ENCODE measurements at regions not wholly inside any gene's neighbourhood (a gene's known extent, or its start where the extent isn't known, plus 50 kb on each side); places are given as distances from the start of the nearest gene placed in this dataset.

DNA sequence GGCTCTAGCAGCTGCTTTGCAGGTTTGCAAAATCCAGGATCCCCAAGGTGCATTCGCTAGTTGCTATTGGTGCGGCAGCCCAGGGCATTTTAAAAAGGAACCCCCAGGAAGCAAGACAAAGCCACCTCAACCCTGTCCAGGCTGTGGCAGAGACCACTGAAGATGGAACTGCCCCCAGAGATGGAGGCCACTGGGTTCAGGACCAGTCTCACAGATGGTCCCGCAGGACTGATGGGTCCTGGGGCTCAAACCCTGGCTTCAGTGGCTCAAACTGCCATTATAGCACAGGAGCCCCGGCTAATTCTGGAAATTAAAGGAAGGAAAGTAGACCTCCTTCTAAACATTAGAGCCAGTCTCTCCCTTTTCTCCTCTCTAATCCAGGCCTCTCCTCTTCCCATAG lies 79.8 kb upstream of the TSPAN11 start:
- ATAC-seq (no peak), DNase-seq (no peak)
- H3K27me3 ChIP-seq, result no peaks in the 10 kb centered on the region
- no peak overlapping the region for H3K4me3 ChIP-seq
- no peaks in the 10 kb centered on the region for H3K4me1 ChIP-seq
- intact Hi-C loops (cut with DNase I), result loop anchor here (5.0 to 10.0 kb wide), 2 partner anchors 141 to 398 kb away; no protein-coding TSS in a partner anchor
- no peaks in the 10 kb centered on the region for H3K9me3 ChIP-seq
- TF ChIP-seq, protein P1, sequence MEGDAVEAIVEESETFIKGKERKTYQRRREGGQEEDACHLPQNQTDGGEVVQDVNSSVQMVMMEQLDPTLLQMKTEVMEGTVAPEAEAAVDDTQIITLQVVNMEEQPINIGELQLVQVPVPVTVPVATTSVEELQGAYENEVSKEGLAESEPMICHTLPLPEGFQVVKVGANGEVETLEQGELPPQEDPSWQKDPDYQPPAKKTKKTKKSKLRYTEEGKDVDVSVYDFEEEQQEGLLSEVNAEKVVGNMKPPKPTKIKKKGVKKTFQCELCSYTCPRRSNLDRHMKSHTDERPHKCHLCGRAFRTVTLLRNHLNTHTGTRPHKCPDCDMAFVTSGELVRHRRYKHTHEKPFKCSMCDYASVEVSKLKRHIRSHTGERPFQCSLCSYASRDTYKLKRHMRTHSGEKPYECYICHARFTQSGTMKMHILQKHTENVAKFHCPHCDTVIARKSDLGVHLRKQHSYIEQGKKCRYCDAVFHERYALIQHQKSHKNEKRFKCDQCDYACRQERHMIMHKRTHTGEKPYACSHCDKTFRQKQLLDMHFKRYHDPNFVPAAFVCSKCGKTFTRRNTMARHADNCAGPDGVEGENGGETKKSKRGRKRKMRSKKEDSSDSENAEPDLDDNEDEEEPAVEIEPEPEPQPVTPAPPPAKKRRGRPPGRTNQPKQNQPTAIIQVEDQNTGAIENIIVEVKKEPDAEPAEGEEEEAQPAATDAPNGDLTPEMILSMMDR (IDR thresholded peaks at IDR 0.05), result no peak
- no peaks in the 10 kb centered on the region for H3K36me3 ChIP-seq
- H3K27ac ChIP-seq, result no peak overlapping the region

- Histone ChIP-seq H3K27ac (no peak overlapping the region), H3K4me1 (no peaks in the 10 kb centered on the region), H3K36me3 (no peaks in the 10 kb centered on the region), H3K4me3 (no peak overlapping the region), H3K9me3 (no peaks in the 10 kb centered on the region), H3K27me3 (no peaks in the 10 kb centered on the region)
- intact Hi-C loops (cut with DNase I), result loop anchor here (5.0 to 10.0 kb wide), 2 partner anchors 142 to 399 kb away; no protein-coding TSS in a partner anchor
- TF ChIP-seq, protein P1 (IDR thresholded peaks at IDR 0.05), result no peak
- ATAC-seq, result no peak
- no peak for DNase-seq
Measured at GRCh38 chr12:30845676-30846075, 80.9 kb upstream of the TSPAN11 start.

DNA sequence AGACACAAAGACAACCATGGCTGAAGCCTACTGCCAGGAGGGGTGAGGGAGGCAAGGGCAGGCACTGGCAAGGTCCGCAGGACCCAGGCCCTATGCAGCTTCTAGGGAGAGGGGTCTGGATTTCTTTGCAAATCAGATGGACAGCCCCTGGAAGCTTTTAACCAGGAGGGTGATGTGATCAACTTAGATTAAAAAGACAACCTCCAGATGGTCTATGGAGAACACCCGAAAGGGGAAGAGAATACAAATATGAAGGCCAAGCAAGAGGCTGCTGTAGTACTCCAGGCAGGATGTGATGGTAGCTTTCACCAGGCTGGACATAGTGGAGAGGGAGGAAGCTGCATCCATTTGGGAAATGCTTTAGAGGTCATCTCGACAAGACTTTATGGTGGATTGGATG lies 83.3 kb upstream of the TSPAN11 start:
- H3K27me3 ChIP-seq, result no peaks in the 10 kb centered on the region
- no peaks in the 10 kb centered on the region for H3K36me3 ChIP-seq
- ATAC-seq, result no peak
- no peak for DNase-seq
- intact Hi-C loops (cut with DNase I), result loop anchor here (10.0 kb wide), 1 partner anchor 402 kb away; no protein-coding TSS in a partner anchor
- no peaks in the 10 kb centered on the region for H3K9me3 ChIP-seq
- no peak overlapping the region for H3K27ac ChIP-seq
- TF ChIP-seq, protein P1 (IDR thresholded peaks at IDR 0.05), result no peak
- no peaks in the 10 kb centered on the region for H3K4me1 ChIP-seq
- H3K4me3 ChIP-seq, result no peak overlapping the region

DNA sequence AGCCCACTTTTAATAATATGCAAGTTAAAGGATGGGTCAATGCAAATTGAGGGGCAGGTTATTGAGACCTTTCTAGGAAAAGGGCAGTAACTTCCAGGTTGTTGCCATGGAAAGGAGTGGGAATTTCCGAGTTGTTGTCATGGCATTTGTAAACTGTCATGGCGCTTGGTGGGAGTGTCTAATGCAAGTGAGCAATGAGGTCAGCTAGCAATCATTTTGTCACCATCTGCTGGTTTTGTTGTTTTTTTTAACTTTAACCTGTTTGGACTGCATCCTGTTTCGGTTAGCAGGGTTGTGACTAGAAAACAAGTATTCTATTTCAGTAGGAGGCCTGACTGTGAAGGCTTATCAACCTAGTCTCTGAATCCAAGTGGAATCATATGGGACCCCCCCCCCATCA lies 85.8 kb upstream of the TSPAN11 start:
- H3K4me3 ChIP-seq, result no peak overlapping the region
- H3K36me3 ChIP-seq, result no peaks in the 10 kb centered on the region
- TF ChIP-seq, protein P1 (IDR thresholded peaks at IDR 0.05), result no peak
- ATAC-seq (no peak), DNase-seq (no peak)
- no peak overlapping the region for H3K27ac ChIP-seq
- peaks cover 11% of the 10 kb centered on the region for H3K27me3 ChIP-seq
- no peaks in the 10 kb centered on the region for H3K4me1 ChIP-seq
- intact Hi-C loops (cut with DNase I), result loop anchor here (10.0 kb wide), 1 partner anchor 404 kb away; no protein-coding TSS in a partner anchor
- H3K9me3 ChIP-seq, result no peaks in the 10 kb centered on the region

GRCh38 chr12:30839643-30840220 lies 85.0 kb upstream of the CAPRIN2 start:
- no peak for DNase-seq
- Histone ChIP-seq H3K4me3 (no peak overlapping the region), H3K27me3 (peaks cover 14% of the 10 kb centered on the region), H3K27ac (no peak overlapping the region), H3K36me3 (no peaks in the 10 kb centered on the region), H3K9me3 (no peaks in the 10 kb centered on the region), H3K4me1 (no peaks in the 10 kb centered on the region)
- no peak for ATAC-seq
- TF ChIP-seq, protein P1 (IDR thresholded peaks at IDR 0.05), result no peak
- intact Hi-C loops (cut with DNase I), result loop anchor here (10.0 kb wide), 1 partner anchor 405 kb away; no protein-coding TSS in a partner anchor

Measured in upper lobe of right lung (tissue), 1 donor.